ENCODE measurements at regions not wholly inside any gene's neighbourhood (a gene's known extent, or its start where the extent isn't known, plus 50 kb on each side); places are given as distances from the start of the nearest gene placed in this dataset.

DNA sequence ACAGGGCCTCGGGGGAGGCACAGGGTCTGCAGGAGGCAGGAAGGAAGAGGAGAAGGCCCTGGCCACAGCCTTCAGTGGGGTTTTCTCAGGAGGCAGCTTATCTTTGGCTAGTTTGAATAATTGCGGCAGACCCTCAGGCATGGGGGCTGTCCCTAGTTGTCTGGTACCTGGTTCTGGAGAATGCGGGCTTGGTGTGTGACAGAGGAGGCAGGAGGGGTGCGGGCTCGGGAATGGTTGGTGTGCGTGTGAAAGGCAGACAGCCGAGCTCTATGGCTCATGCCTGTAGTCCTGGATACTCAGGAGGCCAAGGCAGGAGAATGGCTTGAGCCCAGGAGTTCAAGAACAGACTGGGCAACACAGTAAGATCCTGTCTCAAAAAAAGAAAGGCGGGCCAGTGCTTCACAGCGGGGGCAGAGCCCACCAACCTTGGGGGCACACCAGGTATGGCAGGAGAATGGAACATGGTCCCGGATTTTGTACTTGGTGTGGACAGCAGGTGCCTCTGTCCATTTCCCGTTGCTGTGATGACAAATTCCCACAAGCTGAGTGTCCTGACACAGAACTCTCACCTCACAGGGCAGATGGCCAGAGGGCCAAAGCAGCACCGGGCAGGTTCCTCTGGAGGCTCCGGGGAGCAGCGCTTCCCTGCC, 640.6 kb downstream of the TBC1D22A start:
- TF ChIP-seq EZH2 (optimal IDR thresholded peaks at IDR 0.05; ENCODE audit: low read depth, low read length) (no peak), EZH2phosphoT487 (IDR thresholded peaks at IDR 0.05; ENCODE audit: low read length) (no peak)

Data from MM.1S (cell line).